GM21423 (cell line): ENCODE measurements at regions not wholly inside any gene's neighbourhood (a gene's known extent, or its start where the extent isn't known, plus 50 kb on each side); places are given as distances from the start of the nearest gene placed in this dataset.

Experiments
- ATAC-seq: cut with Tn5 transposase; IDR thresholded peaks from one replicate; pipeline ENCODE4 v1.9.1; 2021; ENCODE audit warnings: mild to moderate bottlenecking, moderate library complexity; ENCODE audit not compliant: unreplicated experiment

- no peak for ATAC-seq
These were observed 457.5 kb downstream of the IRX1 start for GRCh38 chr5:4053136-4053535.

DNA sequence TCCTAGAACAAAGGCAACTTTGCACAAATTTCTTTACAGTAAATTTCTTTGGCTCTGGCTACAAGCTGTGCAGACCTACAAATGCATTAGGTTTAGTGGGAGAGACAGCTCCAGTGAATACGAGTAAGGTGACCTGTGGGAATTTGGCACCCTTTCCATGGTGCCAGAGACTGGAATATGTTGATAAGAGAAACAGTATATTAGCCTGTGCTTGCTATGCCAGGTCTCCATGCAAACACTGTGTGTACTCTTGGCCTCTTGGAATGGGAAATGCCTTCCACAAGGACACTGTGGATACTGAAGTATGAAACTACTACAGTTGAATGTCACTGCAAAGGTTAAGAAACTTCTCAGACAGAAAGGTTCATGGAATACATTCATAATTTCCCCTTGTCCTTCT is 458.5 kb downstream of the IRX1 start:
- ATAC-seq: no peak

DNA sequence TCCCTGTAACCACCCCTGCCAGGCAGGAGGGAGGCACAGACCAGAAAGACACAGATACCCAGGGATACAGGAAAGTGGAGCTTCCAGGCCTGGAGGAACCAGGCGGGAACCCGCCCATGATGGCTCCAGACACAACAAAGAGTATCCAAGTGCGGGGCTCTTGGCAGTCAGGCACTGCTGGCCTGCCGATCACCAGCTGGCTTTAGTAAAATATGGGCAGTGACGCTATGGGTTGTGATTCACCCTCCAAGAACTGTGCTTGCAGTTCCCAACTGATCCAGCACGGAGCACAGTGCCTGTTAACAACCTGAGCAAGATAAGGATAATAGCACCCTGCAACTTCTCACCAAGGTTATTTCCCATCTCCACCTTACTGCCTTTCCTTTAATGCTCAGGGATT is 463.3 kb downstream of the IRX1 start:
- no peak for ATAC-seq

DNA sequence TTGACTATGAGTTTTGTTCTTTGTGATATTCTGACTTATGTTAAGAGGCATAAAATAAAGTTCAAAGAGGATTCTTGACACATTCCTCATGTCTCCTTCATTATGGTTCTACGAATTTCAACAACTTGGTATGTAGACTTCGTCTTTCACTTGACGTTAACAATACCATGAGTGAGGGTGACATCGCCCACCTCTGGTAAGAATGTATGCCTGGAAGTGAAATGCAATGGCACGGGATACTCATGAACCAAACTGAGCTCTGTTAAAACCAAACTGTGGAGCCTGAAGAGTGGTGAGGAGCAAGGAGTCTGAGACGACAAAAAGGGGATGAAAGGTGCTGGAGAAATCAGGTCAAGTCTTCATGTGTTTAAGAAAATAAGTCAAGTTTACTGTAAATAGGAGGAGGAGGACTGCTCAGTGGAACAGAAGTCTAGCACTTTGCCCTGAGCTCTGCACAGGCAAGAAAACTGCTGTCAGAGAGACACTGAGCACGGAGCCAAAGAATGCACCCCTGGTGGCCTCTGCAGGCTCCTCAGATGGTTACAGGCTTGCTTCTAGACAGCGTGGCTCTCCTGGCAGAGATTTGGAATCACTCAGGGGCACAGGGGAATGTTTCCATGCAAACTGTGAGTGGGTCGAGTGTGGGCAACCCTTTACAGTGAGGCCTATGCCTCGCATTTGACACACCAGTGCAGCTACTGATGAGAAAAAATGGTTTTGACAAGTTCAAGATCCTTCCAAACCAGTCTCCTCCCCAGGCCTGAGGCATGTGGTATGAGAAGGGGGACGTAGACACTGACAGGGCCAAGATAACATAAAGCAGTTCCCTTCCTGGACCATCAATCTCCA is 470.1 kb downstream of the IRX1 start:
- no peak for ATAC-seq

GRCh38 chr5:4068171-4068570 is 472.5 kb downstream of the IRX1 start:
- no peak for ATAC-seq

GRCh38 chr5:4078544-4078943 is 482.9 kb downstream of the IRX1 start:
- no peak for ATAC-seq

GRCh38 chr5:4079831-4080230 is 484.2 kb downstream of the IRX1 start:
- no peak for ATAC-seq

- no peak for ATAC-seq
These were observed 484.7 kb downstream of the IRX1 start for GRCh38 chr5:4080370-4080769.

DNA sequence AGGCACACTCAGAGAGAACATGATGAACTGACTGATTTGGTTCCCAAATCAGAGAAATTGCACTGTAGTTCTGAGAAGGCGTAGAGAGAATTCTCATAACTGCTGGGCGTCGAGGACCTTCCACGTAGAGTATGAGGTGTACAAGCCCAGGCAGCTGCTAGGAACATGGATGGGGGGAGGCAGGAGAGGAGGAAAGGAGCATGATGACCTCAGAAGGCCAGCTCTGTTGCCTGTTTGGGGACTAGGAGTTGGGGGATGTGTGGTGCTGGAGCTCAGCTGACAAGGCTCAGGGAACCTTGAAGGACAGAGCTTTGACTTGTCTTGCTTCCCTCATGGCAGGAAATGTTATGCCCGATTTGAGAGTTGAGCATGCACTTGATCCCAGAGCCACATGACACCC is 485.4 kb downstream of the IRX1 start:
- no peak for ATAC-seq

DNA sequence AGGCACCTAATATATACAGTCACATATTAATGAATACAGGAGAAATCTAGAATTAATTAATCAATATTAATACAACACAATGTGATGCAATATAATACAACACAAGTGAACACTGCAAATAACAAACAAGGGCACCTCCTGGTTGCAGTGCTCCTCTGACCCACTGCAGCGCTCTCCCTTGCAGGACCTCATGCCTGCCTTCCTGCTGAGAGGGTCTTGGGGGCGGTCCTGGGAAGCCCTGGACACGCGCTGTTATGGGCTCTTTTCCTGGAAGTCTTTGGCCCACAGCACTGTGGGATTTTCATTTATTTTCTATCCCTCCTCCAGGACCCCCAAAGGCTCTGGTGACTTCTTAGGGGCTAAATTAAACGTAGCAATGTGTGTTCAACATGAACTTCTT is 485.8 kb downstream of the IRX1 start:
- ATAC-seq: no peak

GRCh38 chr5:4082966-4083564 is 487.4 kb downstream of the IRX1 start:
- no peak for ATAC-seq

GRCh38 chr5:4083591-4084337 is 488.1 kb downstream of the IRX1 start:
- ATAC-seq: no peak

DNA sequence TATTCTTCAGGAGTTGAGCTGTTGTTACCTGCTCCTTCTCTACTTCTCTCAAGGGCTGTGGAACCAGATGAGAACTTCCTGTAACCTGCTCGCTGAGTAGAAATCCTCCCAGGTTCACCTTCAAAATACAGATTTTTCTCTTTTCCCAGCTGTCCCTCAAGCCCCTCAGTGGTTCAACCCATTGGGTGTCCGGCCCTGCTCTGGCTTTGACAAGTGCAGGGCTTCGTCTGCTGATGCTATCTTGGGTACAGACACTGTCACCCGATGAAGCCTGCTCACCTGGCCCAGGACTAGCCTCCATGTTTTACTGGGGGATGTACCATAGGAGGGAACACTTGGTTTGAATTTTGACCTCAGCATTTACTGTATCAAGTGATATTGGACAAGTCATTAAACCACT is 490.4 kb downstream of the IRX1 start:
- no peak for ATAC-seq

- ATAC-seq: no peak
These were observed 491.5 kb downstream of the IRX1 start for GRCh38 chr5:4087110-4087509.

DNA sequence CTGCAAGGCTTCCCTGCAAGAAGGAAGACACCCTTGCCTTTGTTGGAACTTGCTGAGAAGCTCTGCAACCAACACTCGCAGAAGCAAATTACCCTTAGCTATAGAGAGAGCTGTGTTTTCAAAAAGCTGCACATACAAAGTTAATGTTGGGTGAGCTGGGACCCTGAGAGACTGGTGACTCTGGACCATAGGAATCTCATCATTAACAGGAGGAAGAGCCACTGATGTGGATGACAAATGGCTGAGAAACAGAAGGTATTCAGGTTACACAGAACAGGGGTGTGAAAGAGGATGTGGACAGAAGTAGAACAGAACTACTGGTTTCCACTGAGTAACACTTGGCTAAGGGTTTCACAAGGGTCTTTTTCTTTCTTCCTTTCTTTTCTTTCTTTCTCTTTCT is 493.5 kb downstream of the IRX1 start:
- ATAC-seq: no peak

GRCh38 chr5:4093236-4093635 is 497.6 kb downstream of the IRX1 start:
- ATAC-seq: no peak

DNA sequence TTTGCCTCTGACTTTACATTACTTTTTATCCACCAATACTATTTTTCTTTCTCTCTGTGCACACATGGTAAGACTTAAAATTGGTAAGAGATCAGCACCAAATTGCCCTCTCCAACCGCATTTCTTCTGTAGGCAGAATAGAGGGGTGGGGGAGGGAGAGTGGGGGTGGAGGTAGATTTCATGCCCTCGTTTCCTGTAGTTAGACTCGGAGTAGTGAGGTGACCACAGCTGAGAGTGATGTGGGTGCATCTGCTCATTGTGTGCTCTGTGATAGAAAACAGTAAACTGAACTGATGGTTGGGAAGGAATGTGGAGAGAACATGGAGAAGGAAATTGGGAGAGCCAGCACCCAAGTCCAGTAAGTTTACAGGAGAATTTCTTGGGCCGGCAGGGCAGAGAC is 498.3 kb downstream of the IRX1 start:
- no peak for ATAC-seq

GRCh38 chr5:4095918-4096630 is 500.4 kb downstream of the IRX1 start:
- no peak for ATAC-seq

- ATAC-seq: no peak
These were observed 501.6 kb downstream of the IRX1 start for GRCh38 chr5:4097199-4097598.

- no peak for ATAC-seq
These were observed 502.6 kb downstream of the IRX1 start for GRCh38 chr5:4098226-4098625.

GRCh38 chr5:4099386-4099785 is 503.8 kb downstream of the IRX1 start:
- no peak for ATAC-seq
